Thyroid gland (tissue), 4 donors: ENCODE measurements at regions not wholly inside any gene's neighbourhood (a gene's known extent, or its start where the extent isn't known, plus 50 kb on each side); places are given as distances from the start of the nearest gene placed in this dataset.

ENCODE experiments used
- POLR2A ChIP-seq, 2 donors: fragments of 450-650 bp; IDR thresholded peaks; one replicate each; pipeline ENCODE4 v1.6.1; 2017; ENCODE audit warnings: antibody characterized with exemption in 2 of 2, mild to moderate bottlenecking in 2 of 2, moderate library complexity in 1 of 2
- TF ChIP-seq, protein P1 (sequence below), 6 experiments: fragments of 200-600 bp in 3 of 6; fragments of 450-650 bp in 3 of 6; sonication (generic) in 3 of 6; IDR thresholded peaks; one replicate each; pipeline ENCODE4 v1.5.1; 2016 to 2019; ENCODE audit warnings: antibody characterized with exemption in 6 of 6, mild to moderate bottlenecking in 2 of 6, inconsistent platforms in 1 of 6, moderate library complexity in 1 of 6

DNA sequence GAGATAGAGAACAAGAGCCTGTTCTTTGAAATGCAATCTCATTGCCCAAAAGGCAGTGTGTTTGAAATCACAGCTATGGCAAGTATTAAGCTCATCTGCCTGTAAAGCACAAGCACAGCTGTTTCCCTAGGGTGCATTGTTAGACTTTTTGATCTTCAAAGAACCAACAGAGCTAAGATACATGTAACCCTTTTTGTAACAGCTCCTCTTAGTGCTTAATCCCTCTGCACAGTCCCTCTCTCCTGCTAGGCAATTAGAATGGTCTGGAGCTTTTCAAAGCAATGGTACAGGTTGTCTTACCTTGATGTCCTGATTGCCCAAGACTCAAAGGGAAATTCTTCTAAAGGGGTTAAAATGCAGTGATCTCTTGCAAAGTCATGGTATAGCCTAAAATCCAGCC is 249.6 kb upstream of the CHRM2 start:
- TF ChIP-seq POLR2A (IDR thresholded peaks at IDR 0.05) = no peak
- TF ChIP-seq, protein P1, sequence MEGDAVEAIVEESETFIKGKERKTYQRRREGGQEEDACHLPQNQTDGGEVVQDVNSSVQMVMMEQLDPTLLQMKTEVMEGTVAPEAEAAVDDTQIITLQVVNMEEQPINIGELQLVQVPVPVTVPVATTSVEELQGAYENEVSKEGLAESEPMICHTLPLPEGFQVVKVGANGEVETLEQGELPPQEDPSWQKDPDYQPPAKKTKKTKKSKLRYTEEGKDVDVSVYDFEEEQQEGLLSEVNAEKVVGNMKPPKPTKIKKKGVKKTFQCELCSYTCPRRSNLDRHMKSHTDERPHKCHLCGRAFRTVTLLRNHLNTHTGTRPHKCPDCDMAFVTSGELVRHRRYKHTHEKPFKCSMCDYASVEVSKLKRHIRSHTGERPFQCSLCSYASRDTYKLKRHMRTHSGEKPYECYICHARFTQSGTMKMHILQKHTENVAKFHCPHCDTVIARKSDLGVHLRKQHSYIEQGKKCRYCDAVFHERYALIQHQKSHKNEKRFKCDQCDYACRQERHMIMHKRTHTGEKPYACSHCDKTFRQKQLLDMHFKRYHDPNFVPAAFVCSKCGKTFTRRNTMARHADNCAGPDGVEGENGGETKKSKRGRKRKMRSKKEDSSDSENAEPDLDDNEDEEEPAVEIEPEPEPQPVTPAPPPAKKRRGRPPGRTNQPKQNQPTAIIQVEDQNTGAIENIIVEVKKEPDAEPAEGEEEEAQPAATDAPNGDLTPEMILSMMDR (IDR thresholded peaks at IDR 0.05) = no peak
